ENCODE measurements at regions not wholly inside any gene's neighbourhood (a gene's known extent, or its start where the extent isn't known, plus 50 kb on each side); places are given as distances from the start of the nearest gene placed in this dataset.

- TF ChIP-seq CTCF (conservative IDR thresholded peaks at IDR 0.05; ENCODE audit: low read depth, low read length): no peak
- H3K4me3 ChIP-seq (ENCODE audit: low read length): no peak overlapping the region
- no peak for DNase-seq (ENCODE audit: low read depth)
These were observed 734.6 kb upstream of the TENM3 start for GRCh38 chr4:181508601-181509000.

GRCh38 chr4:181509073-181509472 is 734.1 kb upstream of the TENM3 start:
- TF ChIP-seq CTCF (conservative IDR thresholded peaks at IDR 0.05; ENCODE audit: low read depth, low read length): no peak
- H3K4me3 ChIP-seq (ENCODE audit: low read length): no peak overlapping the region
- no peak for DNase-seq (ENCODE audit: low read depth)

- H3K4me3 ChIP-seq (ENCODE audit: low read length): no peak overlapping the region
- DNase-seq (ENCODE audit: low read depth): no peak
- no peak for TF ChIP-seq CTCF (conservative IDR thresholded peaks at IDR 0.05; ENCODE audit: low read depth, low read length)
These were observed 725.7 kb upstream of the TENM3 start for GRCh38 chr4:181517491-181517890.

- no peak overlapping the region for H3K4me3 ChIP-seq (ENCODE audit: low read length)
These were observed 722.4 kb upstream of the TENM3 start for GRCh38 chr4:181520790-181521189.

GRCh38 chr4:181523973-181524372 is 719.2 kb upstream of the TENM3 start:
- no peak for DNase-seq (ENCODE audit: low read depth)
- no peak for TF ChIP-seq CTCF (conservative IDR thresholded peaks at IDR 0.05; ENCODE audit: low read depth, low read length)
- H3K4me3 ChIP-seq (ENCODE audit: low read length): no peak overlapping the region

More at GRCh38 chr4:181520790-181521189, 722.4 kb upstream of the TENM3 start:
- TF ChIP-seq CTCF (conservative IDR thresholded peaks at IDR 0.05; ENCODE audit: low read depth, low read length): no peak
- DNase-seq (ENCODE audit: low read depth): no peak

GRCh38 chr4:181524499-181524898 is 718.7 kb upstream of the TENM3 start:
- peak; percentile 14 for DNase-seq (ENCODE audit: low read depth)
- TF ChIP-seq CTCF (conservative IDR thresholded peaks at IDR 0.05; ENCODE audit: low read depth, low read length): no peak
- H3K4me3 ChIP-seq (ENCODE audit: low read length): no peak overlapping the region

- H3K4me3 ChIP-seq (ENCODE audit: low read length): no peak overlapping the region
- TF ChIP-seq CTCF (conservative IDR thresholded peaks at IDR 0.05; ENCODE audit: low read depth, low read length): no peak
- peak; percentile 47 for DNase-seq (ENCODE audit: low read depth)
These were observed 717.6 kb upstream of the TENM3 start for GRCh38 chr4:181525634-181526033.

Measured in retinal pigment epithelial cell (primary cell).